Coronary artery (tissue), 2 donors: ENCODE measurements at regions not wholly inside any gene's neighbourhood (a gene's known extent, or its start where the extent isn't known, plus 50 kb on each side); places are given as distances from the start of the nearest gene placed in this dataset.

Experiments used
- DNase-seq: peaks from one replicate; pipeline ENCODE4 v3.0.0-alpha.2; 2017; ENCODE audit warnings: low spot score
- H3K27ac ChIP-seq, 2 donors: fragments of 200-600 bp; sonication (generic); one replicate each; pipeline ENCODE4 v1.5.1; 2016 to 2019
- H3K4me3 ChIP-seq: fragments of 200-600 bp; sonication (generic); 2 replicates; pipeline ENCODE4 v1.5.1; 2016; ENCODE audit warnings: mild to moderate bottlenecking, moderate library complexity
- TF ChIP-seq, protein P1 (sequence below): fragments of 200-600 bp; sonication (generic); IDR thresholded peaks from one replicate; pipeline ENCODE4 v1.5.1; 2019; ENCODE audit warnings: antibody characterized with exemption

DNA sequence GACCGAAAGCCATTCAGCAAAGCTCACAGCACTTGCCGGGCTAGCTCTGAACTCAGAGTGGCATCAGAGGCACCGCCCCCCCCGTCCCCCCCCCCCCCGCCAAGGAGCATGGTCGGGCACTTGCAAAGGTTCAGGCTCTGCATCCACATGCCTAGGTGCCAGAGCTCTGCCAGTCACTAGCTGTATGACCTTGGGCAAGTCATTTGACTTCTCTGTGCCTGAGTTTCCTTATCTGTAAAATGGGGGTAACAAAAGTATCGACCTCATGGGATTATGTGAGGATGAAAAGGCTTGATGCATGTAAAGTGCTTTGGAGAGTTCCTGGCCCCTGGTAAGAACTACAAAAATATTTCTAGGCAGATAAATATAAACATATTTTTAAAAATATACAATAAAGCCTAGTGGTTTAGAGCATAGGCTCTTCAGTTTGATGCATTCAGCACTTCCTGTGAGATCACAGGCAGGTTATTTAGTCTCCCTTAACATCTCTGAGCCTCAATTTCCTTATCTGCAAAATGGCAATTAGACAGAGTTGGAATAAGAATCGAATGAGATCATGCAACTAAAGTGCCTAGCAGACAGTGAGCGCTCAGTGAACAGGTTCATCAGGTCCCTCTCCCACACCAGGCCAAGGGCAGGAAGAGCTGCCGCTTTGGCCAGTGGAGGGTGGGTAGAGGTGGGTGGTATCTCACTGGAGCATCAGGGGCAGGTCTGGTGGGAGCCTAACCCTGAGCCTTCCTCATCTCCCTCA lies 117.2 kb downstream of the CYLD start:
- TF ChIP-seq, protein P1, sequence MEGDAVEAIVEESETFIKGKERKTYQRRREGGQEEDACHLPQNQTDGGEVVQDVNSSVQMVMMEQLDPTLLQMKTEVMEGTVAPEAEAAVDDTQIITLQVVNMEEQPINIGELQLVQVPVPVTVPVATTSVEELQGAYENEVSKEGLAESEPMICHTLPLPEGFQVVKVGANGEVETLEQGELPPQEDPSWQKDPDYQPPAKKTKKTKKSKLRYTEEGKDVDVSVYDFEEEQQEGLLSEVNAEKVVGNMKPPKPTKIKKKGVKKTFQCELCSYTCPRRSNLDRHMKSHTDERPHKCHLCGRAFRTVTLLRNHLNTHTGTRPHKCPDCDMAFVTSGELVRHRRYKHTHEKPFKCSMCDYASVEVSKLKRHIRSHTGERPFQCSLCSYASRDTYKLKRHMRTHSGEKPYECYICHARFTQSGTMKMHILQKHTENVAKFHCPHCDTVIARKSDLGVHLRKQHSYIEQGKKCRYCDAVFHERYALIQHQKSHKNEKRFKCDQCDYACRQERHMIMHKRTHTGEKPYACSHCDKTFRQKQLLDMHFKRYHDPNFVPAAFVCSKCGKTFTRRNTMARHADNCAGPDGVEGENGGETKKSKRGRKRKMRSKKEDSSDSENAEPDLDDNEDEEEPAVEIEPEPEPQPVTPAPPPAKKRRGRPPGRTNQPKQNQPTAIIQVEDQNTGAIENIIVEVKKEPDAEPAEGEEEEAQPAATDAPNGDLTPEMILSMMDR = no peak
- Histone ChIP-seq H3K27ac (no peak overlapping the region), H3K4me3 (no peak overlapping the region)
- DNase-seq = no peak

DNA sequence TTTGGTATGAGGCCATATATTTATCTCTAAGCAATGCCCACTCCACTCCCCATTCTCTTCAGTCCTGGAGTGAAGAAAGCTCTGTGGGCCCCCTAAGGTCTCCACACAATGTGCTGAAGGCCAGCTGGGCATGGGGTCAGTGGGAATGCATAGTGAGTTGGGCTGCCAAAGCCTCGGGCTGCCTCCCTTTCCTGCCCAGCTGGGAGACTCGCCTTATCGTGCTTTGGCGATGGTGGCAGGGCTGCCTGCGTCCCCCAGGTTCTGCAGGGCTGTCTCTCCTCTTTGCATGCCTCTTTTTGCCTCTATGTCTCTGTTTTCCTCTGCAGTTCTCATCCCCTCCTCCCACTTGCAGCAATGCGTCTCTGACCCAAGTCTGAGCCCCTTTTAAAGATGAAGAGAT lies 116.5 kb downstream of the CYLD start:
- H3K27ac ChIP-seq = no peak overlapping the region
- DNase-seq = no peak
- H3K4me3 ChIP-seq = no peak overlapping the region
- TF ChIP-seq, protein P1 = no peak

DNA sequence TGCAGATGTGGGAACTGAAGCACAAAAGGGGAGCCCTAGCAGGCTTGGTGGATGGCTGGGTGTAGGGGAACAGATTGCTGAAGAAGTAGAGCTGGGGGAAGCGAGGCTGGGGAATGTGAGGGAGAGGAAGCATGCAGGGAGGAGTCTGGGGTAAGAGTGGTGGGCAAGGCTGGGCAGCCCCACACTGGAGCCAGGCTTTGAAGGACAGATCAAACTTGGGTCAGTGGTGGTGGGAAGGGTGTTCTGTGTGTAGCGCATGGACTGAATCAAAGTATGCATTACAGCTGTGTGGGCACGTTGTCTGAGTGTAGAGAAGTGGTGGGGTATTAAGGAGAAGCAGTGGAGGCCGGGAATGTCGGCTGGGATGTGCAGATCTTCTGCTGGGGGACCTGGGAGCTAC lies 116.0 kb downstream of the CYLD start:
- TF ChIP-seq, protein P1 = no peak
- Histone ChIP-seq H3K27ac (no peak overlapping the region), H3K4me3 (no peak overlapping the region)
- no peak for DNase-seq

DNA sequence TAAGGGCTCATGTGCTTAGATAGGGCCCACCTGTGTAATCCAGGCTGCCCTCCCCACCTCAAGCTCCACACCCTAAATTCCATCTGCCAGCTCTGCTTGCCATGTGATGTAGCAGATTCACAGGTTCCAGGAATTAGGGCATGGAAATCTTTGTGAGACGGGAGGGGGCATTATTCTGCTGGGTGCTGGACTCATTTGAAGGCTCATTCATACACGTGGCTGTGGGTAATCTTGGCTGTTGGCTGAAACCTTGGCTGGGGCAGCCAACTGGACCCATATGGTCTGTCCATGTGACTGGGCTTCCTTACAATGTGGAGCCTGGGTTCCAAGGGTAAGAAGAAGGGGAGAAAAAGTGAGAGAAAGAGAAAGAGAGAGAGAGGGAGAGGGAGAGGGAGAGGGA lies 115.1 kb downstream of the CYLD start:
- H3K27ac ChIP-seq = no peak overlapping the region
- TF ChIP-seq, protein P1 = no peak
- DNase-seq = no peak
- H3K4me3 ChIP-seq = no peak overlapping the region

DNA sequence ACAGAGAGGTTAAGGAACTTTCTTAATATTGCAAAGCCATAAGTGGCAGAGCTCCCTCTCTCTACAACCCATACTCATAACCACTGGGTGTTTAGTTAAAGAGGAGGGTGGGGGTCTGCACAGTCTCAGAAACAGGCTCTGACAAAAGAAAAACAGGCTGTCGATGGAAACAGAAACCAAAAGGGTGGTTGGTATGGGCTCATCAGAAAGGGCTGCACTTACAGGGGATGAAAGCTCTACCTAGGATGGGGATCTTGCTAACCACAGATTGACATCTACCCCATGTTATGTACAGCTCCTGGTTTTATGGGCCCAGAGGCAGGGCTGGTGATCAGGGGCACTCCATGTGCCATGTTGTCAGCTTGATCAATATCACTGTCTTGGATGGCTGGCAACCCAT lies 111.4 kb downstream of the CYLD start:
- no peak for DNase-seq
- Histone ChIP-seq H3K27ac (no peak overlapping the region), H3K4me3 (no peak overlapping the region)
- TF ChIP-seq, protein P1 = no peak
